ENCODE measurements at regions not wholly inside any gene's neighbourhood (a gene's known extent, or its start where the extent isn't known, plus 50 kb on each side); places are given as distances from the start of the nearest gene placed in this dataset.

DNA sequence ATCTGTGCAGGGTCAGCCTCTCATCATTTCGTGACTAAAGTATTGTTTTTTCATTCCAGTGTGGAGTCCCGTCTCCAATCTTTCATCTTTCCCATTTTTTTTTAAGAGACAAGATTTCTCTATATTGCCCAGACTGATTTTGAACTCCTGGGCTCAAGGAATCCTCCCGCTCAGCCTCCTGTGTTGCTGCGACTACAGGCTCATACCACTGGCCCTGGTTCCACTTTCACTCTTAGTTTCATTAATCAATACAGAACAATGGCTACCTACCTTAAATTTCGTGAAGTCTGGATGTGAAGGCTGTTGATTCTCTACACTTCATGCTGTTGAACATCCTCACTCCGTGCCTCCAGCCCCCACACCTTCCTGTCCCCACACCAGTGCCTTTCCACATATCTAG is 97.7 kb upstream of the GREM2 start:
- Histone ChIP-seq H3K79me2 (ENCODE audit: control insufficient read depth, insufficient read depth, low read length) (no peaks in the 10 kb centered on the region), H3K4me1 (ENCODE audit: control insufficient read depth, insufficient read depth, low read length) (no peaks in the 10 kb centered on the region), H3K27ac (ENCODE audit: control insufficient read depth, insufficient read depth) (no peak overlapping the region), H3K4me2 (ENCODE audit: control insufficient read depth, insufficient read depth) (no peak overlapping the region), H3K4me3 (no peak overlapping the region), H3K9ac (ENCODE audit: control insufficient read depth, insufficient read depth, low read length) (no peak overlapping the region), H3K36me3 (ENCODE audit: control insufficient read depth in 2 of 2, insufficient read depth in 2 of 2, low read length in 1 of 2) (no peaks in the 10 kb centered on the region), H3K9me3 (replicated peaks; ENCODE audit: control insufficient read depth, insufficient read depth, low read length) (no peaks in the 10 kb centered on the region), H2AFZ (ENCODE audit: control insufficient read depth, low read depth, low read length) (no peak overlapping the region), H3K27me3 (replicated peaks in 1 of 2; ENCODE audit: control insufficient read depth in 2 of 2, insufficient read depth in 2 of 2, low read length in 1 of 2) (no peaks in the 10 kb centered on the region), H4K20me1 (ENCODE audit: control insufficient read depth, insufficient read depth) (no peaks in the 10 kb centered on the region)
- FAIRE-seq: no peak
- BruUV-seq (replicated peaks): no TSS peak
- peak; percentile 72 for ATAC-seq
- in situ Hi-C loops (cut with MboI) (no loop called here), intact Hi-C loops (cut with micrococcal nuclease; ENCODE audit: unreplicated experiment) (no loop called here)
- WGBS (ENCODE audit: insufficient coverage, insufficient replicate concordance, low lambda C conversion rate, missing lambda C conversion rate): 0% methylated on average over 6 of the region's 6 CpGs
- TF ChIP-seq, protein P1, sequence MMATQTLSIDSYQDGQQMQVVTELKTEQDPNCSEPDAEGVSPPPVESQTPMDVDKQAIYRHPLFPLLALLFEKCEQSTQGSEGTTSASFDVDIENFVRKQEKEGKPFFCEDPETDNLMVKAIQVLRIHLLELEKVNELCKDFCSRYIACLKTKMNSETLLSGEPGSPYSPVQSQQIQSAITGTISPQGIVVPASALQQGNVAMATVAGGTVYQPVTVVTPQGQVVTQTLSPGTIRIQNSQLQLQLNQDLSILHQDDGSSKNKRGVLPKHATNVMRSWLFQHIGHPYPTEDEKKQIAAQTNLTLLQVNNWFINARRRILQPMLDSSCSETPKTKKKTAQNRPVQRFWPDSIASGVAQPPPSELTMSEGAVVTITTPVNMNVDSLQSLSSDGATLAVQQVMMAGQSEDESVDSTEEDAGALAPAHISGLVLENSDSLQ (IDR thresholded peaks at IDR 0.05): no peak
- no peak for TF ChIP-seq KAT2A (conservative IDR thresholded peaks at IDR 0.05; ENCODE audit: control insufficient read depth, low read depth, low read length)
- TF ChIP-seq RB1 (IDR thresholded peaks at IDR 0.05; ENCODE audit: borderline replicate concordance): no peak
- TF ChIP-seq EP300 (IDR thresholded peaks at IDR 0.05; ENCODE audit: borderline replicate concordance in 1 of 2, control insufficient read depth in 1 of 2, low read depth in 2 of 2, low read length in 2 of 2): no peak
- no peak for TF ChIP-seq ZNF24 (IDR thresholded peaks at IDR 0.05)
- TF ChIP-seq E2F8 (IDR thresholded peaks at IDR 0.05; ENCODE audit: low read depth, partially characterized antibody): no peak
- no peak for TF ChIP-seq ZNF207 (IDR thresholded peaks at IDR 0.05; ENCODE audit: borderline replicate concordance)
- TF ChIP-seq, protein P2, sequence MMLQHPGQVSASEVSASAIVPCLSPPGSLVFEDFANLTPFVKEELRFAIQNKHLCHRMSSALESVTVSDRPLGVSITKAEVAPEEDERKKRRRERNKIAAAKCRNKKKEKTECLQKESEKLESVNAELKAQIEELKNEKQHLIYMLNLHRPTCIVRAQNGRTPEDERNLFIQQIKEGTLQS (IDR thresholded peaks at IDR 0.05; ENCODE audit: borderline replicate concordance, extremely low read depth, low read depth, low read length): no peak
- no peak for TF ChIP-seq BMI1 (IDR thresholded peaks at IDR 0.05; ENCODE audit: borderline replicate concordance)
- no peak for TF ChIP-seq HDGF (IDR thresholded peaks at IDR 0.05)
- TF ChIP-seq, protein P3, sequence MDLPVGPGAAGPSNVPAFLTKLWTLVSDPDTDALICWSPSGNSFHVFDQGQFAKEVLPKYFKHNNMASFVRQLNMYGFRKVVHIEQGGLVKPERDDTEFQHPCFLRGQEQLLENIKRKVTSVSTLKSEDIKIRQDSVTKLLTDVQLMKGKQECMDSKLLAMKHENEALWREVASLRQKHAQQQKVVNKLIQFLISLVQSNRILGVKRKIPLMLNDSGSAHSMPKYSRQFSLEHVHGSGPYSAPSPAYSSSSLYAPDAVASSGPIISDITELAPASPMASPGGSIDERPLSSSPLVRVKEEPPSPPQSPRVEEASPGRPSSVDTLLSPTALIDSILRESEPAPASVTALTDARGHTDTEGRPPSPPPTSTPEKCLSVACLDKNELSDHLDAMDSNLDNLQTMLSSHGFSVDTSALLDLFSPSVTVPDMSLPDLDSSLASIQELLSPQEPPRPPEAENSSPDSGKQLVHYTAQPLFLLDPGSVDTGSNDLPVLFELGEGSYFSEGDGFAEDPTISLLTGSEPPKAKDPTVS (IDR thresholded peaks at IDR 0.05; ENCODE audit: low read depth, low read length): no peak
- no peak for TF ChIP-seq SMAD5 (IDR thresholded peaks at IDR 0.05; ENCODE audit: low read depth)
- no peak for TF ChIP-seq BHLHE40 (IDR thresholded peaks at IDR 0.05; ENCODE audit: borderline replicate concordance in 1 of 2, low read depth in 2 of 2, low read length in 1 of 2)
- no peak for TF ChIP-seq POLR2AphosphoS5 (IDR thresholded peaks at IDR 0.05; ENCODE audit: low read length)
- no peak for TF ChIP-seq TBL1XR1 (IDR thresholded peaks at IDR 0.05; ENCODE audit: low read depth, low read length)
- CTCF ChIA-PET: no interaction called here
- POLR2A ChIA-PET: no interaction called here
- SMC1A ChIA-PET (ENCODE audit: uncharacterized antibody, unreplicated experiment): no interaction called here
- RAD21 ChIA-PET (ENCODE audit: unreplicated experiment): no interaction called here
- no peak for DNase-seq (ENCODE audit: low read depth, low spot score)
